Astrocyte (in vitro differentiated cells and primary cell): ENCODE measurements at regions not wholly inside any gene's neighbourhood (a gene's known extent, or its start where the extent isn't known, plus 50 kb on each side); places are given as distances from the start of the nearest gene placed in this dataset.

ENCODE experiments used
- CTCF ChIP-seq: IDR thresholded peaks from 2 replicates; pipeline ENCODE4 v1.5.1; 2011; ENCODE audit warnings: low read depth, mild to moderate bottlenecking, inconsistent platforms, low read length, moderate library complexity; ENCODE audit not compliant: insufficient read depth
- EZH2 ChIP-seq: IDR thresholded peaks from 2 replicates; pipeline ENCODE4 v1.6.1; 2012; ENCODE audit warnings: mild to moderate bottlenecking, low read length, inconsistent platforms; ENCODE audit not compliant: insufficient read depth

GRCh38 chr7:27472043-27472442, 190.6 kb downstream of the HIBADH start:
- TF ChIP-seq CTCF (no peak), EZH2 (no peak)
